NCI-H748 (cell line): ENCODE measurements at regions not wholly inside any gene's neighbourhood (a gene's known extent, or its start where the extent isn't known, plus 50 kb on each side); places are given as distances from the start of the nearest gene placed in this dataset.

Source experiments
- DNase-seq: peaks from one replicate; lab custom pipeline; 2025; ENCODE audit not compliant: unreplicated experiment; lab: John Stamatoyannopoulos, UW

DNA sequence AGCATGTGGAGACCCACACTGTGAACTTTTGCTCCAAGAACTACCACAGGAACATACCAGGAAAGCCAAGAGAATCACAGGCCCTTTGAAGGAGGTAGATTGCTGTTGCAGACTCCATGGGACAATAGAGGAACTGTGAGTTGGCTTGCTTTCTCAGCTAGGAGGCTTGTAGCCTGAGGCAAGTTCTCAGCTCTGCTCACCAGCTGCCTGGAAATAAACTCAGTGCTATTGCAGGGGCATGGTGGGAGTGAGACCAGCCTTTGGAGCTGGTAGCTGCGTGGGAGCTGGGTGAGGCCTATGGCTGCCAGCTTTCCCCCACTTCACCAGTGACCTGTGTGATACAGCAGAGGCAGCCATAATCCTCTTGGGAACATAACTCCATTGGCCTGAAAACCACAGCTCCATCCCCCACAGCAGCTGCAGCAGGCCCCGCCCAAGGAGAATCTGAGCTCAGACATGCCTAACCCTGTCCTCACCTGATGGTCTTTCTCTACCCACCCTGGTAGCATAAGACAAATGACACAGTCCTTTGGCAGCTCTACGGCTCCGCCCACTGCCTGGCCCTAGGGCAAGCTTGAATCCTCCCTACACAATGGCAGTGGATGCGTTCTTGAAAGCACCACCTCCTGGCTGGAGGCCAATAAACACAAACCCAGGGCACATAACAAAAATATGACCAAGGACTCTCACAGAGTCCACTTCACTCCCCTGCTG lies 389.5 kb downstream of the KIF4B start:
- DNase-seq, result peak; percentile 92

DNA sequence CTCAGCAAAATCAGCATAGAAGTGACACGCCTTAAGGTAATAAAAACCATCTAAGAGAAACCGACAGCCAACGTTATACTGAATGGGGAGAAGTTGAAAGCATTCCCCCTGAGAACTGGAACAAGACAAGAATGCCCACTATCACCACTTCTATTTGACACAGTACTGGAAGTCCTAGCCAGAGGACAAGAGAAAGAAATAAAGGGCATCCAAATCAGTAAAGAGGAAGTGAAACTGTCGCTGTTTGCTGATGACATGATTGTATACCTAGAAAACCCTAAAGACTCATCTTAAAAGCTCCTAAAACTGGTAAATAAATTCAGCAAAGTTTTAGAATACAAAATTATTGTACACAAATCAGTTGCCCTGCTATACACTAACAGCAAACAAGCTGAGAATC lies 393.3 kb downstream of the KIF4B start:
- no peak for DNase-seq

DNA sequence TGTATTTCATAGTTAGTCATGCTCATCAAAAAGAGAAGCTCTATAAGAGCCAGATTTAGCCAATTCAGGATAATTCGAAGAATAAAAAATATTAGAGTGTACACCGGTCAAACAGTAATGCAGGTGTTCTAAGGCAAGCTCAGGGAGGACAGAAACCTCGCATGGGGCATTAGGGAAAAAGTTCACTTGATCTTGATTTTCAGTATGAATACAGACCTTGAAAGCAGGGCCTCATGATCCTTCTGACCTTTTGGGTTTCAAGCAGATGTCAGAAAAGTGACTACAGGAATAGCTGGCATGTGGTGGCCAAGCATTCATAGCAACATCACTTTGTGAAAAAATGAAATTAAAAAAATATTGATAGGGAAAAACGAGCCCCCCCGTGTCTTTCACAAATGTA lies 394.9 kb downstream of the KIF4B start:
- no peak for DNase-seq

DNA sequence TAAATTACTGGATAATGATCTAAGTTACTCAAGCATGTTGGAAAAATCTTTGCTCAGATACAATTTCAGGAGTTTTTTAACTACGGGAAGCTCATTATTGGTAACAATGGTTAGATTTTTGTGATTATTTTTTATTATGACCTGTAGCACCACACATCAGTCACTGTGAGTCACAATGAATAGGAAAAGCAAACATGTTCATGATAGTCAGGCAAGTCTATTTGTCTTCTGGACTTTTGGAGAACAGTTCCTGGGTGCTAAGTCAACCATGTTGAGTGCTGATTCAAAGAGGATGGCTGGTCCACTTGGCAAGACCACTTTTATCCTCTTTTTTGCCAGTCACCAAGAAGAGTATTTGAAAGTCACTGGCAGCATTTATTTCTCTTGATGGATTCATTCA lies 403.2 kb downstream of the KIF4B start:
- no peak for DNase-seq

DNA sequence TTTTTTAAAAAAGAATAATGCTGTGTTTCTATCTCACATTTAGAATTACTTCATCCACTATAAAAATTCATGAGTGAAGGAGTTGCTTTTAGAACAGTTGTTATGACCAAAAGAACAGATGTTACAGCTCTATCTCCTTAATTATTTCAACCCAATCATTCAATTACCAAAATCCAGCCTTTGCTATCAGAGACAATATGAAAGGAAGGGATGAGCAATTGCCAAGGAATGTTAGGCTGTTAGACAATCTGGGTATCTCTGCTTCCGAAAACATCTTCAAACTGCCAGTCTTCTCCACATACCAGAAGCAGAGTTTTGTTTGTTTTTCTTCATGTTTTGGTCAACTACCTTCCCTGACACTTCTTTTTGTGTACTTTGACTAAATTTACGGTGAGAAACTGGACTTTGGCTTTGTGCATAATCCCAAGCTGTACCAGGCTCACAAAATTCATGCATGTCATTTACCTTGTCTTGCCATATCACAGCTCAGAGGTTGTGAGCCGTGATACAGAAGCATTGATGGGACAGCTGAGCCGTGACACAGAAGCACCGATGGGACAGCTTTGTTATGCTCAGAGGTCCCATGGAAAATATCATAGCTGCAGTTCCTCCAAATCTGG lies 405.5 kb downstream of the KIF4B start:
- DNase-seq, result no peak

DNA sequence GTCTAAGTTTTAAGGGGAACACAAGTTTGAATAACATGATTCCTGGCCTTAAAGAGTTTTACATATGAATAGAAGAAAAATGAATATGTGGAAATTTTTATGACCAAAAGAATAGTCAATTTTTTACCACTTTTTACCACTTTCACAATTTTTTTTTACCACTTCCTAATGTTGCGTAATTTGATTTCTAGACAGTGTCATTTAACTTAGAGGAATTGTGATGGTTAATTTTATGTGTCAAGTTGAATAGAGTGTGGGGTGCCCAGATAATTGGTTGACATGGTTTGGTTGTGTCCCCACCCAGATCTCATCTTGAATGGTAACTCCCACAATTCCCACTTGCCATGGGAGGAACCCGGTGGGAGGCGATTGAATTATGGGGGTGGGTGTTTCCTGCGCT lies 416.6 kb downstream of the KIF4B start:
- DNase-seq, result no peak

DNA sequence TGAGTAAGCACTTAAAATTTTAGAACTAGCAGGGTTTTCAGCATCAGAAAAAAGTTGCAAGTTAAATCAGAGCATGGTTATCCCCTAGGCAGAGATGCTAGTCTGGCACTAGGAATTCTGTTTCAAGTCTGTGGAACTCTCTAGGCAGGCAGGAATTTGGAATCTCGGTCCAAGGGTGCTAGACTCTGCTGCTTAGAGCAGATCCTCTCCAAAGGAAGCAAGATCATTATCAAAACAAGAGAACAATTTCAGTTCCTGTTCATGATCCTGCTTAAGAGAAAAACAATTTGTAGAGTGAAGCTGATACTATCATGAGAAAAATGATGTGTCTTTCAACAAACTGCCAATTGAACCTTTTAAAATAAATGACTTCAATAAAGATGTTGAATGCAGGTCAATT lies 420.7 kb downstream of the KIF4B start:
- DNase-seq, result no peak

DNA sequence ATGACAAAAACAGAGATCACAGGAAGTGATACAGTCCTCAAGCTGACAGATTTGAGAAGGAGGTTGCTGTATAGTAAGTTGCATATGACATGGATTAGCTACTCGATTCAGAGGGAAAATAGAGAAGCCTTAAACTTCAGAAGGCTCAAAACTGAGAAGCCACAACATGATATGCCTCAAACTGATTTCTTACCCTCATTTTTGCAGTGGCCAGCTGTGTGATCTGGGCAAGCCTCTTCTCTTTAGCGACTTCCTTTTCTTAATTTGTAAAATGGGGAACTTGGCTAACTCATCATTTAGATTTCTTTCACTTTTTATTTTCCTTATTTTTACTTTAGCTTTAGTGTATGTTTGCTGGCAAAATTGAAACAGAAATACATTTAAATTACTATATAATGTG lies 421.1 kb downstream of the KIF4B start:
- DNase-seq, result no peak

DNA sequence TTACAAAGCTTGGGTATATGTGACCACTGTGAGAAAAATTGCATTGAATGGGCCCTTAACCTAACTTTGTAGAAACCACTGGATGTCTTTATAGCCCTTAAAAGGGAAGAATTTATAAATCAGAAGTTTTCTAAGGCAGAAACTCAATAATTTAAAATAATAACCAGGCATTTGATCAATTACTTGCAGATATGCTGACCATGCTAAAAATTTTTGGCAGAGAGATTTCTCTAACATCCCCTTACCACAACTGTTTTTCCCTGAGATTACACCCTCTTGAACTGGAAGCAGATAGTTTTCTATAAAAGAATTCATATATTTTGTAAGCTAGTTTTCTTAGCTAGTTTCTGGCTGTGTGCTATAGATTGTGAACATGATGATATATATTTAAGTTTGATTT lies 428.3 kb downstream of the KIF4B start:
- DNase-seq, result no peak

DNA sequence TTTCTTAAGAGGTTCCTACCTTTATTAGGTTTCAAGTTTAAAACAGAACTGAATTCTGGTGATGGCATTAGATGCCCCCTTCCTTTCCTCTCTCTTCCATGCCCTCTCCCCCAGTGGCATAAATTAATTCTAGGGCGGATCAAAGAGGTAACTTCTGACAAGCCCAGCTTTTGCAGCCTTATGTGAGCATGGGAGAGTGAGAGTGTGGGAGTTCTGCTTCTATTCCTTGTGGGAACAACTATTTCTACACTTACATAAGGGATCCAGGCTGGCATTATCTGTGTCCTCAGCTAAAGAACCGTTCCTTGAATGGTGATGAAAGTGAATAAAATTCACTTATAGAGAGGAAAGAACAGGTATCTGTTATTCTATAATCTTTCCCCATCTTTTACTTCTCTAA lies 437.6 kb downstream of the KIF4B start:
- no peak for DNase-seq

DNA sequence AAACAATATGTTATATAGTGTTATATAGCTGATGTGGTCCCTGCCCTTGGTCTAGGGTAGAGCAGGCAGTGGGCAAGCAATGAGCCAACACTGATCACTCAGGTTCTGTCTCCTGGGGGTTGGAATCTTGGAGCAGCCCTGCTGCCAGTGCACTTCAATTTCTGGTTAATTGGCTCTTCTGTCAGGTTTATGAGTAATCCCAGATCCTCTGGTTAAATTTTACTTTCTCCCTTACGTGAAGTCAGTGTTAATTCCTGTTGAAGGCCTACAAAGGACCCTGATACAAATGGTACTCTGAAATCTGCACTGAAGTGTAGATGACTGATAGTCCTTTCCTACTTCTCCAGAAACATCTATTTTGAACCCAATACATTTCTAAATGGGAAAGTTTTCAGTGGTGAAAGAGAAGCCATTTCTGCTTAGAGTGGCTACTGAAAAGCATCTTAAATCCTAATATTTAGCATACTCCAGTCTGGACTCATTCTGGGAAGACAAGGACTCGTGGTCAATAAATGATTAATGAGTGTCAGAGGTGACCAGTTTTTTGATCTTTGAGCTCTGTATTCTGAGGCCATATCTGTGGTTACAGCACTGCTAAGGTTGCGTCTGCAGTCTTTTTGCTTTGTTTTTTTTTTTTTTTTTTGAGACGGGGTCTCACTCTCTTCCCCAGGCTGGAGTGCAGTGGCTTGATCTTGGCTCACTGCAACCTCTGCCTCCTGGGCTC lies 442.4 kb downstream of the KIF4B start:
- DNase-seq, result no peak

DNA sequence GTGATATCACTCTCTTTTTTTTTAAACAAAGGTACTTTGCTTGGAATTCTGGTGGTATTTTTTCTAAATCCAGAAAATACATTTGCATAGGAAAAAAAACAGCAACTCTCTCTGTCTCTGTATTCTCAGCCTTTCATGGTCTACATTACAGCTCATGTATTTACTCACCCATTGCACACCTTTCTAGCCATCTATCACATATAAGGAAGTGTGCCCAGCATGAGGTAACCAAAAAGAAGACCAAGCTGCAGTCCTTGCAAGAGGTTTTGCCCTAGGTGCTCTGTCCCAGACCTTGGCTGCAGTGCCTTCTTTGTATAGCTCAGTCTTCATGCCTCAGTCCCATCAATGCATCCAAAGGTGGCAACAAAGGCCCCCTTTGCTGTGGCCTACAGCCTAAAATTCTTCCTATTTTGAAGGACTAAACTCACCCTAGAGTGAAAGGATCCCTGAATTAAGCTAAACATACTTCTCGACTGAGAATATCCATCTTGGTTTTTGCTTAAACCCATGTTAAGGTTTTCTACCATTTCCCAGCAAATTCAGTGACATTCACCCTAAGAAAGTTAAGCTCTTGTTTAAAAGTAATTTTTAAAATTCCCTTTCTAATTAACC lies 446.4 kb downstream of the KIF4B start:
- peak; percentile 22 for DNase-seq

DNA sequence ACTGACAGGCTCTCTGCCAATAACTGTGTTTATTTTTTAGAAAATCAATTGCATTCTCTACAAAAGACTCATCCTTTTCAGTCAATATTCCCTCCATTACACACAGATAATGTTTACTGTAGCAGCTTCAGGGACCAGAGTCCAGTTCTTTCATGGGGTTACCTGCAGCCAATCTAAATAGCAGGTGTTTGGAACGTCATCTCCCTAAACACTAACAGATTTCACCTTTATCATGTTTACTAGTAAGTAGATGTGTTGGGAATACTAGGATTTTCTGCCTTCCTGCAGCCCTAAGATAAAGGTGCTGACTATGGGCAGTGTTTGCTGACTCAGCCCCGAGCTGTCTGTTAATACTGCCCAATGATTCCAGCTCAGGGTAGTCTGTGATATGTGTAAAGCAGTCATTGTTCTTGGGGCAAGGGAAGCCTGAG lies 447.0 kb downstream of the KIF4B start:
- peak; percentile 78 for DNase-seq

DNA sequence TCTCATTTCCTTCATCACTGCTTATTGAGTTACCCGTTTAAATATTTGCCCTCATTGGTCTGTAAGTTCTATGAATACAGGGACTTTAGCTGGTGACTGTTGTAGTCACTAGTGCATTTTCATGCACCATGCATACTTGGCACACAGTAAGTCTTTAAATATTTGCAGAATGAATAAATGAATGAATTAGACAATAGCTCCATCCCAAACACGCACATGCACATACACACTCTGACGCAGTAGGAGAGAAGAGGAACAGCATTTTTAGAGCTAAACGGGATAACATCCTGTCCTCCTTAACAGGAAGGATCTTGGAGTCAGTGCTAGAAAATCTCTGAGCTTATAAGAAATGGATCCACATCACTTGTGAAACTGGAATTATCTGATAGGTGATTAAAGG lies 447.7 kb downstream of the KIF4B start:
- peak; percentile 20 for DNase-seq

DNA sequence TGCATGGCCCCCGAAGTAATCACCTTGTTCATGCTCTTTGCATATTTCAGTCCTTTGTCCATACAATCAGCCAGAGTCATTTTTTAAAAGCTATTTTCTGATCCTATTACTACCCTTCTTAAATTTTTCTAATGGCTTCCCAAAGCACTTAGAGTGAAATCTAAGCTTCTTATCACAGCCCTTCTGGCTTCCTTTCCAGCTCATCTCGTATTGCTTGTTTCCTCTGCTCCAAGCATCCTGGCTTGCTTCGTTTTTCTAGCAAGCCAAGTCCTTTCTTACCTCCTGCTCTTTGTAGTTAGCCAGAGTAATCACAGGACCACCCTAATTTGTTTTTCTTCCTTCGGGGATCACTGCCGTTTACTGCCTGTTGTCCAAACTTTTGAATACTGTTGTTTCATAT lies 453.3 kb downstream of the KIF4B start:
- no peak for DNase-seq

DNA sequence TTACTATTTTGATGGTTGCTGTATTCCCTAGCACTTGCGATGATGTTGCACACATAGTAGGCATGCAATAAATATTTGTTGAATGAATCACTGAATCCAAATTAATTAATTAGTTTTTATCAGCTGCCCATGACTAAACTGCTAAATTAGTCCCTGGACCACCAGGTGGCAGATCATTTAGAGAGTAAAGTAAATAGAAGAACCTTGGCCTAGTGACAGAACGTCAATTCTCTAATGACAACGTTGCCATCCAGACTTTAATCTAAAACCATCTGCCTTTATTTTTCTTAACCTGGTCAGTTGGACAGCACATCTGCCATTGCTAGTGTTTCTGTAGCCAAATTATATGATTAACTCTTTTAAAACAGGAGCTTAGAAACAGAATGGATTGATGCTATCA lies 457.5 kb downstream of the KIF4B start:
- DNase-seq, result peak; percentile 94

DNA sequence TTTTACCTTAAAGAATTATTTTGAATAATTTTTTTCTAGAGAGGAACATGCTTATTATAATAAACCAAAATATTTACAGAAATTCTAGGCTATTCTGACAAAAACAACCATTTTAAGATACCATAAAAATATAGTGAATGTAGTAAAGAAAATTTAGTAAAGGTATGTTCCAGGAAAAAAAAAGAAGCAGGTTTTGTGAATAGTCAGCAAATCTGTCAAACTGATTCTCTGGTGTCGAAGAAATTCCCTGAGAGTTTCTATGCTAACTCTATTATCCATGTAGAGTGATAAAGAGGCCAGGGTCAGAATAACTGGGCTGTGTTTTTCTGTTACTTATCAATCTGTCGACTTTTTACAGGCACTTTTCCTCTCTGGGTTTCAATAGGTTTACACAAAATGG lies 459.2 kb downstream of the KIF4B start:
- no peak for DNase-seq

DNA sequence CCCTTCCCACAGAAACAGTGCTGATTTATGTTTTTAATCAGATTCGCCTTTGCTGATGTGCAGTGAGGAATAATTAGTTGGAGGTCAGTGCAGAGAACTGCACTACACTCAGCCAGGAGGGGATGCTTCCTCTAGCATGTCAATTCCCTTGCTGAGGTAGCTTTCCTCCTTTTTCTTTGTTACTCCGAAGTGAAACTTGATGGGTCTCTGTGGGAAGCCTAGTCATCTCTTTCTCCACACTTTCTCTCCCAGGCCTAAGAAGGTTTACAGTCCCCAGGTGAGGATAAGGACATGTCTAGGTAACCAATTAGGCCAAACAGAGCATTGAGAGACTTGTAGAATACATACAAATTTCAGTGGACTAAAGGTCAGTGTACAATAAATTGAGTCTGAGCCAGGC lies 461.8 kb downstream of the KIF4B start:
- DNase-seq, result no peak

DNA sequence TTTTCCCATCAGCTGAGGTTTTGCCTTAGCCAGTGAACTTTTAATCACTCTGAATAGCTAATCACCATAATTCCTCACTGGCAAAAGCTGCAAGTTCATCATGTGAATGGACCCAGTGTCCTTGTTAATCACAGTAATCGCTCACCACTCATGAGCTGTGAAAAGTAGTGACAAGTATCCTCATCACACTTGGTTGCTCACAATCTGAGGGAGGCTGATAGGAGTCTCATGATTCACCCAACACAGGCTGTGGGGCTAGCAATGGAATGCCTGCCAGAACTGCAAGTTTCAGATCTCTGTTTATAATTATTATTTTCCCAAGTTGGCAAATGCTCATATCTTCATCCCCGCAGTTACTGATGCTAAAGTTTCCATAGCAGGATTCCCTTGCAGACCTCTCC lies 467.2 kb downstream of the KIF4B start:
- DNase-seq, result no peak

DNA sequence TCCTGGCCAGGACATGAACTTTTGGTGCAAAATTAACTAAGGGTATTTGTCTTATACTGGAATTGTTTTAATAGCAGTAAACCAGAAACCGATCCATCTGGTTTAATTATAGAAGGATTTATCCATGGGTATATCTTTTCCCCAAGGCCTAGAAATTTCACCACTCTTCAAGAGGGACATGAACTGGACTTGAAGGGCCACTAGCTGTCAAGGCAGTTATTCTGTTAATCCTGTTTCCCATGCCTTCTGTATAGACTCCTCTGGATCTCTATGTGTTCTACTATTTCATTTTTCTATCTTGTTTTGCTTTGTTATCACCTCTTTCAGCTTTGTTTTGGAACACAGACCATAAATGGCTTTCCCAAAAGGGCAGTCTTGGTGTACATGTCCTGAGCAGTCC lies 467.6 kb downstream of the KIF4B start:
- DNase-seq, result no peak

DNA sequence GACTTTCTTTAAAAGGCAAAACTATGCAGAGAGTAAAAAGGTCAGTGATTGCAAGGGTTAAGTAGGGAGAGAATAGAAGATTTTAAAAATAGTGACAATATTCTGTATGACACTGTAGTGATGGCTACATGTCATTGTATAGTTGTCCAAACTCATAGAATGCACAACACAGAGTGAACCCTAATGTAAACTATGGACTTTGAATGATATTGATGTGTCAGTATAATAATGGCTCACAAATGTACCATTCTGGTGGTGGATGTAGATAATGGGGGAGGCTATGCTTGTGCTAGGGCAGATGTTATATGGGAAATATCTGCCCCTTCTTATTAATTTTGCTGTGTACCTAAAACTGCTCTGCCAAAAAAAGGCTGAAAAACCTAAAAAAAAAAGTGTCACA lies 468.9 kb downstream of the KIF4B start:
- no peak for DNase-seq

DNA sequence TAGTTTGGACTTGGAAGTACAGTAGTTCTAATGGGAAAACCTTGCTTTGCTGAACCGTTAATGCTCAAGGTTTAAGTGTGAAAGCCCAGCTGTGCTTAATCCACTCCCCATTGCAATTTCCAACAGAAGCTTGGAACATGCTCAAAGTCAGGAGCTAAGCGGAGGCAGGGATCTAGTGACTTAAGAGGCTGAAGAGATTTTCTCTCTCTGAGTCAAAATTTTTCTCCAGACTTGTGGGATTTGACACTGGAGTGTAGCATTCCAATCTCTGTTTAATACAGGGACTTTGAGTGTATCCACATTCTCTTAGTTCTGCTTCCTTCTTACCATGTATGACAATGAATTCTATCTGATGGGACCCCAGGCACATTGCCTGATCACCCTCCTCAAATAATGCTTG lies 471.8 kb downstream of the KIF4B start:
- no peak for DNase-seq
